ENCODE measurements at regions not wholly inside any gene's neighbourhood (a gene's known extent, or its start where the extent isn't known, plus 50 kb on each side); places are given as distances from the start of the nearest gene placed in this dataset.

- TF ChIP-seq CTCF (IDR thresholded peaks at IDR 0.05) (no peak), POLR2AphosphoS5 (IDR thresholded peaks at IDR 0.05) (no peak), POLR2A (IDR thresholded peaks at IDR 0.05) (no peak), EP300 (IDR thresholded peaks at IDR 0.05) (no peak)
Measured at GRCh38 chr10:59004392-59004791, 172.1 kb upstream of the PHYHIPL start.

Measured in suprapubic skin (tissue), 4 donors.